GM19023 (cell line): ENCODE measurements at regions not wholly inside any gene's neighbourhood (a gene's known extent, or its start where the extent isn't known, plus 50 kb on each side); places are given as distances from the start of the nearest gene placed in this dataset.
"Not testable (repeated sequence)": the region's sequence is repeated elsewhere in the genome, so short reads cannot be mapped to it uniquely, and the experiment has no call there.

Source experiments
- ATAC-seq: cut with Tn5 transposase; IDR thresholded peaks from one replicate; pipeline ENCODE4 v1.9.1; 2021; ENCODE audit warnings: mild to moderate bottlenecking, moderate library complexity; ENCODE audit not compliant: unreplicated experiment

- ATAC-seq = no peak
These were observed 118.9 kb upstream of the CAB39 start for GRCh38 chr2:230593765-230594164.

DNA sequence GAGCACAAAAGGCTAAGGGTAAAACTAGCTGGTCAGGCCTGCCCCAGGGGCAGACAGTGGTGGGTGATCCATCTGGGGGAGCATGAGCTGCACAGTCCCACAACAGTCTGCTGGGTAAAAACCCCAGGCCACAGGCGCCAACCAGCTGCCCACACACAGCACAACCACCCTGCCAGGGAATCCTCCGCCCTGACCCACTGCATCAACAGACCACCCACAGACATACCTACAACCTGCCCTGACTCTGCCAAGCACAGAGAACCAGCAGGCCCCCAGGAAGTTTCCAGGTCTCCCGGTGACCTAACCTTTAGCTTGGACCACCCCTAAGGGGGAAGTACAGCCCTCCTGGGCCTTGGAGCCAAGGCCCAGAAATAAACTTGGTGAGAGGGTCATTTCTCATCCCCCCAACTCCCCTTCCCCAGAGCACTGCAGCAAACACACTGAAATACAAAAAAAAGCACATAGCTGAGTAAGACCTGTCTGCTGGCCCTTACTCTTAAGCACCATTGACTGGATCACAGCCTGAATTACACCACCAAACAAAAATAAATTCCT, 118.3 kb upstream of the CAB39 start:
- ATAC-seq = no peak

GRCh38 chr2:230599853-230600252, 112.8 kb upstream of the CAB39 start:
- ATAC-seq = no peak

DNA sequence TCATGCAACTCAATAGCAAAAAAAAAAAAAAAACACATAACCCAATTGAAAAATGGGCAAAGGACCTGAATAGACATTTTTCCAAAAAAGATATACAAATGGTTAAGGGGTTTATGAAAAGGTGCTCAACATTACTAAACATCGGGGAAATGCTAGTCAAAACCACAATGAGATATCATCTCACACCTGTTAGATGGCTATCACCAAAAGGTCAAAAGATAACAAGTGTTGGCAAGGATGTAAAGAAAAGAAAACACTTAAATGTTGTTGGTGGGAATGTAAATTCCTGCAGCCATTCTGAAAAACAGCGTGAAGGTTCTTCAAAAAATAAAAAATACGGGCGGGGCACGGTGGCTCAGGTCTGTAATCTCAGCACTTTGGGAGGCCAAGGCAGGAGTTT, 112.4 kb upstream of the CAB39 start:
- no peak for ATAC-seq

DNA sequence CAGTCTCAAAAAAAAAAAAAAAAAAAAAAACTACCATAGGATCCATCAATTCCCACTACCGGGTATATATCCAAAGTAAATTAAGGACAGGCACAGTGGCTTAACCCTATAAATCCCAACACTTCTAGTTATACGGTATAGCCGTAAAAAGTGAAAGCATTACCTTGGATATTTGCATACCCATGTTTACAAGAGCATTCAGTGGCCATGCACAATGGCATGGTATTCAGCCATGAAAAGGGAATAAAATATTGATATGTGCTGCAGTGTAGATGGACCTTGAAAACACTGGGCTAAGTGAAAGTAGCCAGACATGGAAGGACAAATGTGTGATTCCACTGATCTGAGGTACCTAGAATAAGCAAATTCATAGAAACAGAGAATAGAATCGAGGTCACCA, 111.8 kb upstream of the CAB39 start:
- ATAC-seq = no peak

DNA sequence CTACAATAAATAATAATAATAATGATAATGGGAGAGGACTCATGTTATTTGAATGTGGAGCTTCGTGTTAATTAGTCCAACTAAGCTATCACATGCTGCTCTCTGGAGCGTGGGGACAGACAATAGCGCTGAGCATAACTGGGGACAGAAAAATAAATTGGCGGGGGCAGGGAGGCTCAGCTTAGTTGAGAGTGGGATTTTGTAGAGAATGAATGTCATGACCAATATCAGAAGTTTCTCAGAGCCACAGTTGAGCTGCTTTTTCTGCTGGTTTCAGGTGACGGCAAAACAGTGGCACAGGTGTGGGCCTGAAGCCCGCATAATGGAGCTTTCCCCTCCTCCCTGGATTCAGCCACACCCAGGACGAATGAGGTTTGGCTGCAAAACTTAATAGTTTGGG, 111.1 kb upstream of the CAB39 start:
- ATAC-seq = no peak

DNA sequence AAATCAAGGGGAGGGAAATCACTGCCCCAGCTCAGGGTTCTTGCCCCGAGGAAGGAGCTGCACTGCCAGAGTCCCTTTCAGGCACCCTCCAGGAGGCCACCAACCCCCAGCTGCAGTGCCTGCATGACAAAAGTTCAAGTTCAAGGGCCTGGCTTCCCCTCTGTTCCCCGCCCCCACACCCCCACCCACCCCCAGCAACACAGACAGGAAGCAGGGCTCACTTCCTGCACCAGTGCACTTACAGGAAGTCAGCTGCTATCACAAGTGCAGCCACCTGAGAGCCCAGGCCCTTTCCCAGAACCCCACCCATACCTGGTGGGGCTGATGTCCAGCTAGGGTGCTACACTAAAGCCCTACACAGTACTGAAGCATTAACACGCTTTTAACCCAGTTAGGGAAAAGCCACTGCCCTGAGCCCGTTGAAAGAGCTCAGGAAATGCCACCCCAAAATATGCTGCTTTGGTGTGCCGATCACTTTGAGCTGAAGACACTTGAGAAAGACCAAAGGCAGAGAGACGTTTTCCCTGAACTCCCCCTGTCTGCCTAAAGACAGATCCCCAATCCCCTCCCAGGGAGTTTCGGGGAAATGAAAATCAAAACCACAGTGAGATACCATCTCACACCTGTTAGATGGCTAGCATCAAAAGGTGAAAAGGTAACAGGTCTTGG, 109.9 kb upstream of the CAB39 start:
- no peak for ATAC-seq

DNA sequence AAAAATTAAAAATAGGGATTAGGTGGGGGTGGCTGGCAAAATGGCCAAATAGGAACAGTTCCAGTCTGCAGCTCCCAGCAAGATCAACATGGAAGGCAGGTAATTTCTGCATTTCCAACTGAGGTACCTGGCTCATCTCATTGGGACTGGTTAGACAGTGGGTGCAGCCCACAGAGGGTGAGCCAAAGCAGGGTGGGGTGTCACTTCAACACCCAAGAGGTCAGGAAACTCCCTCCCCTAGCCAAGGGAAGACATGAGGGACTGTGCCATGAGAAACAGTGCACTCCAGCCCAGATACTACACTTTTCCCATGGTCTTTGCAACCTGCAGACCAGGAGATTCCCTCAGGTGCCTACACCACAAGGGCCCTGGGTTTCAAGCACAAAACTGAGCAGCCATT, 109.3 kb upstream of the CAB39 start:
- not testable (repeated sequence) for ATAC-seq

GRCh38 chr2:230604158-230604557, 108.5 kb upstream of the CAB39 start:
- not testable (repeated sequence) for ATAC-seq

- no peak for ATAC-seq
These were observed 98.6 kb upstream of the CAB39 start for GRCh38 chr2:230614040-230614439.

- peak; percentile 82 for ATAC-seq
These were observed 97.7 kb upstream of the CAB39 start for GRCh38 chr2:230614913-230615332.

GRCh38 chr2:230617256-230617706, 95.4 kb upstream of the CAB39 start:
- ATAC-seq = not testable (repeated sequence)

DNA sequence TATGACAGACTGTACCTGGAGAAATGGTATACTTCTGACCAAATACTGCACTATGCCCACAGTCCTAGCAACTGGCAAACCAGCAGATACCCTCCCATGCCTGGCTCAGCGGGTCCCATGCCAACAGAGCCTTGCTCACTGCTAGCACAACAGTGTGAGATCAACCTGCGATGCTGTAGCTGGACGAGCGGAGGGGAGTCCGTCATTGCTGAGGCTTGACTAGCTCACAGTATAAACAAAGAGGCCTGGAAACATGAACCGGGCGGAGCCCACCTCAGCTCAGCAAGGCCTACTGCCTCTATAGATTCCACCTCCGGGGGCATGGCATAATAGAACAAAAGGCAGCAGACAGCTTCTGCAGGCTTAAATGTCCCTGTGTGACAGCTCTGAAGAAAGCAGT, 93.2 kb upstream of the CAB39 start:
- ATAC-seq = no peak

DNA sequence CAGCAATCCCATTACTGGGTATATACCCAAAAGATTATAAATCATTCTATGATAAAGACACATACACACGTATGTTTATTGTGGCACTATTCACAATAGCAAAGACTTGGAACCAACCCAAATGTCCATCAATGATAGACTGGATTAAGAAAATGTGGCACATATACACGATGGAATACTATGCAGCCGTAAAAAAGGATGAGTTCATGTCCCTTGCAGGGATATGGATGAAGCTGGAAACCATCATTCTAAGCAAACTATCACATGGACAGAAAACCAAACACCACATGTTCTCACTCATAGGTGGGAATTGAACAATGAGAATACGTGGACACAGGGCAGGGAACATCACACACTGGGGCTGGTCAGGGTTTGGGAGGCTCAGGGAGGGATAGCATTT, 87.4 kb upstream of the CAB39 start:
- not testable (repeated sequence) for ATAC-seq

DNA sequence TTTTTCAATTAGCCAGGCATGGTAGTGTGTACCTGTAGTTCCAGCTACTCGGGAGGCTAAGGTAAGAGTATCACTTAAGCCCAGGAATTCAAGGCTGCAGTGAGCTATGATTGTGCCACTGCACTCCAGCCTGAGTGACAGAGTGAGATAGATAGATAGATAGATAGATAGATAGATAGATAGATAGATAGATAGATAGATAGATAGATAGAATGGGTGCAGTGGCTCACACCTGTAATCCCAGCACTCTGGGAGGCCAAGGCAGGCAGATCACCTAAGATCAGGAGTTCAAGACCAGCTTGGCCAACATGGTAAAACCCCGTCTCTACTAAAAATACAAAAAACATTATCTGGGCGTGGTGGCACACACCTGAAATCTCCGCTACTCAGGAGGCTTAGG, 85.6 kb upstream of the CAB39 start:
- not testable (repeated sequence) for ATAC-seq

- ATAC-seq = no peak
These were observed 84.6 kb upstream of the CAB39 start for GRCh38 chr2:230627806-230628724.

DNA sequence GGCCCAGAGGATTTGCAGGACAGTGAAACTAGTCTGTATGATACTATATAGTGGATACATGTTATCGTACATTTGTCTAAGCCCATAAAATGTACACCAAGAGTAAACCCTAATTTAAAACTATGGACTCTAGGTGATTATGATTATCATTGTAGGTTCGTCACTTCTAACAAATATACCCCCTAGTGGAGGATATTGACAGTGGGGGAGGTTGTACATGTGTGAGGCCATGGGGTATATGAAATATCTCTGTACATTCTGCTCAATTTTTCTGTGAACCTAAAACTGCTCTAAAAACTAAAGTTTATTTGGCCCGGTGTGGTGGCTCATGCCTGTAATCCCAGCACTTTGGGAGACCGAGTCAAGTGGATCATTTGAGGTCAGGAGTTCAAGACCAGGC, 81.2 kb upstream of the CAB39 start:
- ATAC-seq = no peak

- ATAC-seq = no peak
These were observed 78.5 kb upstream of the CAB39 start for GRCh38 chr2:230634146-230634545.

DNA sequence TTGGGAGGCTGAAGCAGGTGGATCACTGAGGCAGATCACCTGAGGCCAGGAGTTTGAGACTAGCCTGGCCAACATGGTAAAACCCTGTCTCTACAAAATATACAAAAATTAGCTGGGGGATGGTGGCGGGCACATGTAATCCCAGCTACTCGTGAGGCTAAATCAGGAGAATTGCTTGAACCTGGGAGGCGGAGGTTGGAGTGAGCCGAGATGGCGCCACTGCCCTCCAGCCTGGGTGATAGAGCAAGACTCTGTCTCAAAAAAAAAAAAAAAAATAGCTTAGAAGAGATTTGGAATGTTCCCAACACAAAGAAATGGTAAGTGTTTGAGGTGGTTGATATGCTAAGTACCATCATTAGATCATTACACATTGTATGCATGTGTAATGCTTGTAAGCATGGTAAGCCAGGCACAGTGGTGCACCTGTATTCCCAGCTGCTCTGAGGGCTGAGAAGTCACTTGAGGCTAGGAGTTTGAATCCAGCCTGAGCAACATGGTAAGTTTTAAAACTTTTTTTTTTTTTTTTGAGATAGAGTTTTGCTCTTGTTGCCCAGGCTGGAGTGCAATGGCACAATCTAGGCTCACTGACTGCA, 77.8 kb upstream of the CAB39 start:
- not testable (repeated sequence) for ATAC-seq

GRCh38 chr2:230636684-230637271, 75.9 kb upstream of the CAB39 start:
- ATAC-seq = no peak

- not testable (repeated sequence) for ATAC-seq
These were observed 75.2 kb upstream of the CAB39 start for GRCh38 chr2:230637486-230637885.
